ENCODE measurements at regions not wholly inside any gene's neighbourhood (a gene's known extent, or its start where the extent isn't known, plus 50 kb on each side); places are given as distances from the start of the nearest gene placed in this dataset.
"Not testable (repeated sequence)": the region's sequence is repeated elsewhere in the genome, so short reads cannot be mapped to it uniquely, and the experiment has no call there.

DNA sequence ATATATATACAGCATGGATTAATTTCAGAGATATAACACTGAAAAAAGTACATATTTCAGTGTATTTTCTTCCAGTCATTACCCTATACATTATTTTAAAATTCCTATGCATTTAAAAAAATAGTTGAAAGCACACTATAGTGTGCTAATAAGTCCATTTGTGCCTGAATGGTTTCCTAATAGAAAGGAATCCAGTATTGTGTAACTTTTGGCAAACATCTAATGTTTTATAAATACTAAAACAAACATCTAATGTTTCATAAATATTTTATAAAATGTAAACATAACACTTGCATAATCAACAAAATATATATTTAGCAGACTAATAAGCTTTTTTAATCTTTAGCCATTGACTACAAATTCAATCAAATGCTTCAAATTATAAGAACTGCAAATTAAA, 126.6 kb upstream of the FIBIN start:
- no peaks in the 10 kb centered on the region for H3K27me3 ChIP-seq (ENCODE audit: control insufficient read depth in 1 of 2, insufficient read depth in 2 of 2, low read length in 2 of 2)
- H3K9me3 ChIP-seq (ENCODE audit: control insufficient read depth in 2 of 2, insufficient read depth in 1 of 2, low read depth in 1 of 2, low read length in 1 of 2), result no peaks in the 10 kb centered on the region
- H3K27ac ChIP-seq (ENCODE audit: low read depth in 2 of 2, low read length in 1 of 2), result no peak overlapping the region
- no peaks in the 10 kb centered on the region for H3K4me1 ChIP-seq (ENCODE audit: control insufficient read depth in 2 of 2, insufficient read depth in 2 of 2, low read length in 1 of 2)
- H3K36me3 ChIP-seq (ENCODE audit: control insufficient read depth in 2 of 2, insufficient read depth in 2 of 2, low read length in 1 of 2), result no peaks in the 10 kb centered on the region
- H3K4me3 ChIP-seq (ENCODE audit: low read depth in 1 of 2, low read length in 2 of 2), result no peak overlapping the region

GRCh38 chr11:26878959-26879581, 114.8 kb upstream of the FIBIN start:
- Histone ChIP-seq H3K4me1 (ENCODE audit: control insufficient read depth in 2 of 2, insufficient read depth in 2 of 2, low read length in 1 of 2) (no peaks in the 10 kb centered on the region), H3K36me3 (ENCODE audit: control insufficient read depth in 2 of 2, insufficient read depth in 2 of 2, low read length in 1 of 2) (no peaks in the 10 kb centered on the region), H3K9me3 (ENCODE audit: control insufficient read depth in 2 of 2, insufficient read depth in 1 of 2, low read depth in 1 of 2, low read length in 1 of 2) (peaks cover 0 to 6% of the 10 kb centered on the region in 2 donors), H3K27me3 (ENCODE audit: control insufficient read depth in 1 of 2, insufficient read depth in 2 of 2, low read length in 2 of 2) (no peaks in the 10 kb centered on the region), H3K4me3 (ENCODE audit: low read depth in 1 of 2, low read length in 2 of 2) (no peak overlapping the region), H3K27ac (ENCODE audit: low read depth in 2 of 2, low read length in 1 of 2) (no peak overlapping the region)
- 69 to 87% methylated on average over 4 of the region's 4 CpGs for WGBS, 2 donors

- not testable (repeated sequence) for H3K36me3 ChIP-seq (ENCODE audit: control insufficient read depth in 2 of 2, insufficient read depth in 2 of 2, low read length in 1 of 2); H3K4me1 ChIP-seq (ENCODE audit: control insufficient read depth in 2 of 2, insufficient read depth in 2 of 2, low read length in 1 of 2); H3K27me3 ChIP-seq (ENCODE audit: control insufficient read depth in 1 of 2, insufficient read depth in 2 of 2, low read length in 2 of 2); H3K27ac ChIP-seq (ENCODE audit: low read depth in 2 of 2, low read length in 1 of 2); H3K4me3 ChIP-seq (ENCODE audit: low read depth in 1 of 2, low read length in 2 of 2); H3K9me3 ChIP-seq (ENCODE audit: control insufficient read depth in 2 of 2, insufficient read depth in 1 of 2, low read depth in 1 of 2, low read length in 1 of 2)
- 71 to 81% methylated on average over 4 of the region's 4 CpGs for WGBS, 2 donors
Measured at GRCh38 chr11:26882363-26882880, 111.5 kb upstream of the FIBIN start.

- H3K27me3 ChIP-seq (ENCODE audit: control insufficient read depth in 1 of 2, insufficient read depth in 2 of 2, low read length in 2 of 2), result no peaks in the 10 kb centered on the region
- H3K4me1 ChIP-seq (ENCODE audit: control insufficient read depth in 2 of 2, insufficient read depth in 2 of 2, low read length in 1 of 2), result no peaks in the 10 kb centered on the region
- WGBS, 2 donors, result 65 to 74% methylated on average over 2 of the region's 2 CpGs
- H3K36me3 ChIP-seq (ENCODE audit: control insufficient read depth in 2 of 2, insufficient read depth in 2 of 2, low read length in 1 of 2), result no peaks in the 10 kb centered on the region
- no peak overlapping the region for H3K27ac ChIP-seq (ENCODE audit: low read depth in 2 of 2, low read length in 1 of 2)
- H3K9me3 ChIP-seq (ENCODE audit: control insufficient read depth in 2 of 2, insufficient read depth in 1 of 2, low read depth in 1 of 2, low read length in 1 of 2), result no peaks in the 10 kb centered on the region
- H3K4me3 ChIP-seq (ENCODE audit: low read depth in 1 of 2, low read length in 2 of 2), result no peak overlapping the region
Measured at GRCh38 chr11:26891501-26891900, 102.4 kb upstream of the FIBIN start.

- H3K4me3 ChIP-seq (ENCODE audit: low read depth in 1 of 2, low read length in 2 of 2), result no peak overlapping the region
- no peak overlapping the region for H3K27ac ChIP-seq (ENCODE audit: low read depth in 2 of 2, low read length in 1 of 2)
- 44 to 46% methylated on average over 2 of the region's 2 CpGs for WGBS, 2 donors
- no peaks in the 10 kb centered on the region for H3K27me3 ChIP-seq (ENCODE audit: control insufficient read depth in 1 of 2, insufficient read depth in 2 of 2, low read length in 2 of 2)
- H3K4me1 ChIP-seq (ENCODE audit: control insufficient read depth in 2 of 2, insufficient read depth in 2 of 2, low read length in 1 of 2), result no peaks in the 10 kb centered on the region
- H3K9me3 ChIP-seq (ENCODE audit: control insufficient read depth in 2 of 2, insufficient read depth in 1 of 2, low read depth in 1 of 2, low read length in 1 of 2), result no peaks in the 10 kb centered on the region
- no peaks in the 10 kb centered on the region for H3K36me3 ChIP-seq (ENCODE audit: control insufficient read depth in 2 of 2, insufficient read depth in 2 of 2, low read length in 1 of 2)
Measured at GRCh38 chr11:26896719-26897118, 97.2 kb upstream of the FIBIN start.

GRCh38 chr11:26898799-26899198, 95.1 kb upstream of the FIBIN start:
- Histone ChIP-seq H3K27me3 (ENCODE audit: control insufficient read depth in 1 of 2, insufficient read depth in 2 of 2, low read length in 2 of 2) (no peaks in the 10 kb centered on the region), H3K36me3 (ENCODE audit: control insufficient read depth in 2 of 2, insufficient read depth in 2 of 2, low read length in 1 of 2) (no peaks in the 10 kb centered on the region), H3K27ac (ENCODE audit: low read depth in 2 of 2, low read length in 1 of 2) (no peak overlapping the region), H3K4me3 (ENCODE audit: low read depth in 1 of 2, low read length in 2 of 2) (no peak overlapping the region), H3K9me3 (ENCODE audit: control insufficient read depth in 2 of 2, insufficient read depth in 1 of 2, low read depth in 1 of 2, low read length in 1 of 2) (no peaks in the 10 kb centered on the region), H3K4me1 (ENCODE audit: control insufficient read depth in 2 of 2, insufficient read depth in 2 of 2, low read length in 1 of 2) (no peaks in the 10 kb centered on the region)
- WGBS, 2 donors, result 51 to 52% methylated on average over 1 of the region's 1 CpG

- Histone ChIP-seq H3K9me3 (ENCODE audit: control insufficient read depth in 2 of 2, insufficient read depth in 1 of 2, low read depth in 1 of 2, low read length in 1 of 2) (no peaks in the 10 kb centered on the region), H3K27ac (ENCODE audit: low read depth in 2 of 2, low read length in 1 of 2) (no peak overlapping the region), H3K27me3 (ENCODE audit: control insufficient read depth in 1 of 2, insufficient read depth in 2 of 2, low read length in 2 of 2) (no peaks in the 10 kb centered on the region), H3K4me3 (ENCODE audit: low read depth in 1 of 2, low read length in 2 of 2) (no peak overlapping the region), H3K36me3 (ENCODE audit: control insufficient read depth in 2 of 2, insufficient read depth in 2 of 2, low read length in 1 of 2) (no peaks in the 10 kb centered on the region), H3K4me1 (ENCODE audit: control insufficient read depth in 2 of 2, insufficient read depth in 2 of 2, low read length in 1 of 2) (peaks cover 0 to 2% of the 10 kb centered on the region in 2 donors)
- WGBS, 2 donors, result 16 to 35% methylated on average over 1 of the region's 1 CpG
Measured at GRCh38 chr11:26901162-26901561, 92.8 kb upstream of the FIBIN start.

DNA sequence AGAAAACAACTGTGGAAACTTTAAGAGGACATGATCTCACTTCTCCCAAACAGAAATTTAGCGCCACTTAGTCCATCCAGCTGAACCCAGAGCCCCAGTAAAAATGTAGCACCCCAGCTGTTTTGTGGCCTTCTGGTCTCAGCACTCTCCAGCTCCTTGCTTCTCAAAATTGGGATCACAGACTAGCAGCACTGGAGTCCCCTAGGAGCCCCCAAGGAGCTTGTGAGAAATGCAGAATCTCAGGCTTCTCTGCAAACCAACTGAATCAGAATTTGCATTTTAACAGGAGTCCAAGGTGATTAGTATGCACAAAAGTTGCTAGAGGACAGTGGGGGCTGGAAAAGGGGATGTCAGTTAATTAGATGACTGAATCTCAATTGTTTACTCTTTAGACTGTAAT, 89.8 kb upstream of the FIBIN start:
- Histone ChIP-seq H3K9me3 (ENCODE audit: control insufficient read depth in 2 of 2, insufficient read depth in 1 of 2, low read depth in 1 of 2, low read length in 1 of 2) (no peaks in the 10 kb centered on the region), H3K36me3 (ENCODE audit: control insufficient read depth in 2 of 2, insufficient read depth in 2 of 2, low read length in 1 of 2) (no peaks in the 10 kb centered on the region), H3K4me1 (ENCODE audit: control insufficient read depth in 2 of 2, insufficient read depth in 2 of 2, low read length in 1 of 2) (peaks cover 0 to 2% of the 10 kb centered on the region in 2 donors), H3K27me3 (ENCODE audit: control insufficient read depth in 1 of 2, insufficient read depth in 2 of 2, low read length in 2 of 2) (no peaks in the 10 kb centered on the region), H3K27ac (ENCODE audit: low read depth in 2 of 2, low read length in 1 of 2) (no peak overlapping the region), H3K4me3 (ENCODE audit: low read depth in 1 of 2, low read length in 2 of 2) (no peak overlapping the region)
- WGBS, 2 donors, result 75 to 100% methylated on average over 1 of the region's 1 CpG

- H3K4me3 ChIP-seq (ENCODE audit: low read depth in 1 of 2, low read length in 2 of 2), result no peak overlapping the region
Measured at GRCh38 chr11:26904801-26905200, 89.1 kb upstream of the FIBIN start.

GRCh38 chr11:26905368-26905767, 88.5 kb upstream of the FIBIN start:
- H3K36me3 ChIP-seq (ENCODE audit: control insufficient read depth in 2 of 2, insufficient read depth in 2 of 2, low read length in 1 of 2), result no peaks in the 10 kb centered on the region
- H3K4me1 ChIP-seq (ENCODE audit: control insufficient read depth in 2 of 2, insufficient read depth in 2 of 2, low read length in 1 of 2), result peaks cover 0 to 2% of the 10 kb centered on the region in 2 donors
- H3K4me3 ChIP-seq (ENCODE audit: low read depth in 1 of 2, low read length in 2 of 2), result no peak overlapping the region
- H3K9me3 ChIP-seq (ENCODE audit: control insufficient read depth in 2 of 2, insufficient read depth in 1 of 2, low read depth in 1 of 2, low read length in 1 of 2), result no peaks in the 10 kb centered on the region
- no peaks in the 10 kb centered on the region for H3K27me3 ChIP-seq (ENCODE audit: control insufficient read depth in 1 of 2, insufficient read depth in 2 of 2, low read length in 2 of 2)
- peak overlapping the region in 1 of 2 donors; percentile 17 for H3K27ac ChIP-seq (ENCODE audit: low read depth in 2 of 2, low read length in 1 of 2)
- WGBS, 2 donors, result 37 to 54% methylated on average over 3 of the region's 3 CpGs

More at GRCh38 chr11:26904801-26905200, 89.1 kb upstream of the FIBIN start:
- Histone ChIP-seq H3K4me1 (ENCODE audit: control insufficient read depth in 2 of 2, insufficient read depth in 2 of 2, low read length in 1 of 2) (peaks cover 0 to 2% of the 10 kb centered on the region in 2 donors), H3K27ac (ENCODE audit: low read depth in 2 of 2, low read length in 1 of 2) (no peak overlapping the region), H3K36me3 (ENCODE audit: control insufficient read depth in 2 of 2, insufficient read depth in 2 of 2, low read length in 1 of 2) (no peaks in the 10 kb centered on the region), H3K27me3 (ENCODE audit: control insufficient read depth in 1 of 2, insufficient read depth in 2 of 2, low read length in 2 of 2) (no peaks in the 10 kb centered on the region), H3K9me3 (ENCODE audit: control insufficient read depth in 2 of 2, insufficient read depth in 1 of 2, low read depth in 1 of 2, low read length in 1 of 2) (no peaks in the 10 kb centered on the region)
- WGBS, 2 donors, result 42 to 45% methylated on average over 1 of the region's 1 CpG
